KMS-11 (cell line): ENCODE measurements at regions not wholly inside any gene's neighbourhood (a gene's known extent, or its start where the extent isn't known, plus 50 kb on each side); places are given as distances from the start of the nearest gene placed in this dataset.

ENCODE experiments used
- H2AFZ ChIP-seq: fragments of 200-600 bp; sonication (generic); 2 replicates; pipeline ENCODE4 v1.6.1; 2016; ENCODE audit warnings: antibody characterized with exemption, mixed run types, low read depth
- H3K27ac ChIP-seq: fragments of 200-600 bp; sonication (generic); 2 replicates; pipeline ENCODE4 v1.6.1; 2016; ENCODE audit warnings: mild to moderate bottlenecking, mixed run types
- H3K27me3 ChIP-seq: fragments of 200-600 bp; sonication (generic); 2 replicates; pipeline ENCODE4 v1.6.1; 2017; ENCODE audit warnings: mild to moderate bottlenecking, low read depth, mixed run types, moderate library complexity; ENCODE audit not compliant: insufficient read depth
- H3K36me3 ChIP-seq: fragments of 200-600 bp; sonication (generic); 2 replicates; pipeline ENCODE4 v1.6.1; 2017; ENCODE audit warnings: mild to moderate bottlenecking, mixed run types; ENCODE audit not compliant: insufficient read depth
- H3K4me1 ChIP-seq: fragments of 200-600 bp; sonication (generic); 2 replicates; pipeline ENCODE4 v1.6.1; 2016; ENCODE audit warnings: mild to moderate bottlenecking, low read depth, mixed run types; ENCODE audit not compliant: poor library complexity, severe bottlenecking
- H3K4me2 ChIP-seq: fragments of 200-600 bp; sonication (generic); 2 replicates; pipeline ENCODE4 v1.7.0; 2016; ENCODE audit warnings: mild to moderate bottlenecking, mixed run types
- H3K4me3 ChIP-seq: fragments of 200-600 bp; sonication (generic); IDR thresholded peaks from 2 replicates; pipeline ENCODE4 v1.6.1; 2017; ENCODE audit warnings: low read depth, low read length, mixed read lengths; ENCODE audit not compliant: insufficient read depth
- H3K79me2 ChIP-seq: fragments of 200-600 bp; sonication (generic); 2 replicates; pipeline ENCODE4 v1.6.1; 2016; ENCODE audit warnings: low read depth, mixed run types; ENCODE audit not compliant: insufficient read depth
- H3K9ac ChIP-seq: fragments of 200-600 bp; sonication (generic); 2 replicates; pipeline ENCODE4 v1.6.1; 2016; ENCODE audit warnings: mild to moderate bottlenecking, mixed run types
- H4K20me1 ChIP-seq: fragments of 200-600 bp; sonication (generic); 2 replicates; pipeline ENCODE4 v1.6.1; 2016; ENCODE audit warnings: mild to moderate bottlenecking, mixed run types; ENCODE audit not compliant: insufficient read depth
- CTCF ChIP-seq: fragments of 200-600 bp; sonication (generic); conservative IDR thresholded peaks from 2 replicates; pipeline ENCODE4 v1.6.1; 2017; ENCODE audit warnings: low read depth, mild to moderate bottlenecking, antibody characterized with exemption, low read length, moderate library complexity, mixed read lengths

DNA sequence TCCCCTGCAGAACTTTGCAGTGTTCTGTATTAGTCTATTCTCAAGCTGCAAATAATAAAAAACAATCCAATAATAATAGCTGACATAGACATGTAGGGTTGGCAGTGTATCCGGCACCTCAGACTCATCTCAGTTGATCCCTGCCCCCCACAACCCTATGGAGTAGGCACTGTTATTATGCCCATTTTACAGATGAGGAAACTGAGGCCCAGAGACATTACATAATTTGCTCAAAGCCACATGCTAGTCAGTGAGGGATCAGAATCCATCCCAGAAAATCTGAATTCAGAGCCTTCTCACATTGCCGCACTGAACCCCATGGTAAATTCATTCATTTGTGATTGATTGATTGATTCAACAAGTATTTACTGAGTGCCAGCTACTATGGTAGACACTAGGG lies 226.6 kb upstream of the PWP1 start:
- no peak overlapping the region for H2AFZ ChIP-seq
- H3K27me3 ChIP-seq, result no peaks in the 10 kb centered on the region
- no peak overlapping the region for H3K4me3 ChIP-seq
- TF ChIP-seq CTCF, result no peak
- no peaks in the 10 kb centered on the region for H3K4me1 ChIP-seq
- no peak overlapping the region for H3K27ac ChIP-seq
- no peak overlapping the region for H3K9ac ChIP-seq
- H3K36me3 ChIP-seq, result no peaks in the 10 kb centered on the region
- H4K20me1 ChIP-seq, result no peaks in the 10 kb centered on the region
- no peak overlapping the region for H3K4me2 ChIP-seq
- H3K79me2 ChIP-seq, result no peaks in the 10 kb centered on the region

- Histone ChIP-seq H3K9ac (no peak overlapping the region), H3K4me3 (no peak overlapping the region), H3K27ac (no peak overlapping the region), H3K79me2 (no peaks in the 10 kb centered on the region), H4K20me1 (no peaks in the 10 kb centered on the region), H3K36me3 (no peaks in the 10 kb centered on the region), H3K27me3 (no peaks in the 10 kb centered on the region), H3K4me1 (no peaks in the 10 kb centered on the region), H2AFZ (no peak overlapping the region), H3K4me2 (no peak overlapping the region)
- TF ChIP-seq CTCF, result no peak
These were observed 226.0 kb upstream of the PWP1 start for GRCh38 chr12:107459641-107460040.

GRCh38 chr12:107461222-107461975 lies 224.2 kb upstream of the PWP1 start:
- no peaks in the 10 kb centered on the region for H3K36me3 ChIP-seq
- no peaks in the 10 kb centered on the region for H4K20me1 ChIP-seq
- no peaks in the 10 kb centered on the region for H3K4me1 ChIP-seq
- no peak overlapping the region for H3K4me3 ChIP-seq
- no peak overlapping the region for H2AFZ ChIP-seq
- H3K9ac ChIP-seq, result no peak overlapping the region
- no peaks in the 10 kb centered on the region for H3K27me3 ChIP-seq
- TF ChIP-seq CTCF, result no peak
- no peaks in the 10 kb centered on the region for H3K79me2 ChIP-seq
- no peak overlapping the region for H3K4me2 ChIP-seq
- no peak overlapping the region for H3K27ac ChIP-seq

- no peak overlapping the region for H3K9ac ChIP-seq
- no peaks in the 10 kb centered on the region for H3K4me1 ChIP-seq
- H3K79me2 ChIP-seq, result no peaks in the 10 kb centered on the region
- H3K27me3 ChIP-seq, result no peaks in the 10 kb centered on the region
- H3K4me3 ChIP-seq, result no peak overlapping the region
- H3K27ac ChIP-seq, result no peak overlapping the region
- TF ChIP-seq CTCF, result no peak
- H2AFZ ChIP-seq, result no peak overlapping the region
- H3K36me3 ChIP-seq, result no peaks in the 10 kb centered on the region
- H4K20me1 ChIP-seq, result no peaks in the 10 kb centered on the region
- no peak overlapping the region for H3K4me2 ChIP-seq
These were observed 222.9 kb upstream of the PWP1 start for GRCh38 chr12:107462428-107463332.
